ENCODE measurements at regions not wholly inside any gene's neighbourhood (a gene's known extent, or its start where the extent isn't known, plus 50 kb on each side); places are given as distances from the start of the nearest gene placed in this dataset.

DNA sequence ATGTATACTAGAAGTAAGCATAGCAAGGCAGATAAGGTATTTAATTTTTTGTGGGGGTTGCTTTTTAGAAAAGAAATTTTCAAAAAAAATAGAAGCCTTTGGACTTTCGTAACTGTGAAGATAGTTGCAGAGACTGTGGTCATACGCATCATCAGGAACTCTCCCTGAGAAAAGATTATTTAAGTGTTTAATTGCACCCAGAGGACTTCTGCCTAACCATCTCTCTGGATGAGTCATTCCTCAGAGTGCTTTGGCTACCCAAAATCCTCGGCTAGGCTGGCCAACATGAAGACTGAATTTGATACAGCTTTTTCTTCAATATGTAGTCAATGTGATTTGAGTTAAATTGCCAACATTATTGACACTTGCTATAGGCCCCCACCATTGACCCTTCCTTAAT lies 296.4 kb downstream of the TLR4 start:
- TF ChIP-seq, protein P1, sequence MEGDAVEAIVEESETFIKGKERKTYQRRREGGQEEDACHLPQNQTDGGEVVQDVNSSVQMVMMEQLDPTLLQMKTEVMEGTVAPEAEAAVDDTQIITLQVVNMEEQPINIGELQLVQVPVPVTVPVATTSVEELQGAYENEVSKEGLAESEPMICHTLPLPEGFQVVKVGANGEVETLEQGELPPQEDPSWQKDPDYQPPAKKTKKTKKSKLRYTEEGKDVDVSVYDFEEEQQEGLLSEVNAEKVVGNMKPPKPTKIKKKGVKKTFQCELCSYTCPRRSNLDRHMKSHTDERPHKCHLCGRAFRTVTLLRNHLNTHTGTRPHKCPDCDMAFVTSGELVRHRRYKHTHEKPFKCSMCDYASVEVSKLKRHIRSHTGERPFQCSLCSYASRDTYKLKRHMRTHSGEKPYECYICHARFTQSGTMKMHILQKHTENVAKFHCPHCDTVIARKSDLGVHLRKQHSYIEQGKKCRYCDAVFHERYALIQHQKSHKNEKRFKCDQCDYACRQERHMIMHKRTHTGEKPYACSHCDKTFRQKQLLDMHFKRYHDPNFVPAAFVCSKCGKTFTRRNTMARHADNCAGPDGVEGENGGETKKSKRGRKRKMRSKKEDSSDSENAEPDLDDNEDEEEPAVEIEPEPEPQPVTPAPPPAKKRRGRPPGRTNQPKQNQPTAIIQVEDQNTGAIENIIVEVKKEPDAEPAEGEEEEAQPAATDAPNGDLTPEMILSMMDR (conservative IDR thresholded peaks at IDR 0.05 in 1 of 2, IDR thresholded peaks at IDR 0.05 in 1 of 2; ENCODE audit: extremely low read depth in 1 of 2, insufficient read depth in 1 of 2, low read depth in 1 of 2, low read length in 2 of 2): no peak
- TF ChIP-seq EZH2 (IDR thresholded peaks at IDR 0.05; ENCODE audit: borderline replicate concordance, low read length): no peak
